ENCODE measurements at regions not wholly inside any gene's neighbourhood (a gene's known extent, or its start where the extent isn't known, plus 50 kb on each side); places are given as distances from the start of the nearest gene placed in this dataset.

GRCh38 chr1:4061521-4062031 is 161.5 kb upstream of the C1orf174 start:
- H3K9me1 ChIP-seq (ENCODE audit: insufficient read depth, low read length) = no peaks in the 10 kb centered on the region
- in situ Hi-C loops (cut with MboI; ENCODE audit: low sequenced_read_pairs) (no loop called here), dilution Hi-C loops (cut with HindIII; ENCODE audit: low sequenced_read_pairs, unreplicated experiment) (no loop called here), intact Hi-C loops (cut with micrococcal nuclease) (no loop called here)
- H3K4me2 ChIP-seq (ENCODE audit: low read depth, low read length) = no peak overlapping the region
- no peak overlapping the region for H2BK15ac ChIP-seq (ENCODE audit: low read depth, low read length)
- no peak overlapping the region for H2BK120ac ChIP-seq (ENCODE audit: low read depth, low read length)
- no peak overlapping the region for H2AFZ ChIP-seq (replicated peaks; ENCODE audit: low read length, poor library complexity)
- no peak for DNase-seq
- peaks cover 54% of the 10 kb centered on the region for H3K9me3 ChIP-seq (ENCODE audit: control insufficient read depth, insufficient read depth, low read length)
- no peak overlapping the region for H4K5ac ChIP-seq (ENCODE audit: low read depth, low read length)
- H2AK9ac ChIP-seq (replicated peaks; ENCODE audit: low read depth, low read length, poor library complexity) = no peak overlapping the region
- no peak overlapping the region for H2AK5ac ChIP-seq (ENCODE audit: low read depth, low read length)
- H3K27me3 ChIP-seq (ENCODE audit: control insufficient read depth, insufficient read depth, low read length) = no peaks in the 10 kb centered on the region
- no peak overlapping the region for H4K8ac ChIP-seq (ENCODE audit: low read depth in 2 of 2, low read length in 2 of 2)
- no peaks in the 10 kb centered on the region for H3K36me3 ChIP-seq (ENCODE audit: control insufficient read depth, insufficient read depth, low read length)
- no TSS peak for BruUV-seq (replicated peaks)
- no peak overlapping the region for H3K14ac ChIP-seq (replicated peaks; ENCODE audit: low read depth, low read length)
- TF ChIP-seq NFE2L2 (IDR thresholded peaks at IDR 0.05; ENCODE audit: low read depth, low read length) = no peak
- TF ChIP-seq SMC3 (IDR thresholded peaks at IDR 0.05; ENCODE audit: low read depth, low read length) = no peak
- TF ChIP-seq RAD21 (IDR thresholded peaks at IDR 0.05; ENCODE audit: low read length) = no peak
- no peak for TF ChIP-seq POLR2A (IDR thresholded peaks at IDR 0.05; ENCODE audit: low read depth, low read length)
- TF ChIP-seq, protein P1, sequence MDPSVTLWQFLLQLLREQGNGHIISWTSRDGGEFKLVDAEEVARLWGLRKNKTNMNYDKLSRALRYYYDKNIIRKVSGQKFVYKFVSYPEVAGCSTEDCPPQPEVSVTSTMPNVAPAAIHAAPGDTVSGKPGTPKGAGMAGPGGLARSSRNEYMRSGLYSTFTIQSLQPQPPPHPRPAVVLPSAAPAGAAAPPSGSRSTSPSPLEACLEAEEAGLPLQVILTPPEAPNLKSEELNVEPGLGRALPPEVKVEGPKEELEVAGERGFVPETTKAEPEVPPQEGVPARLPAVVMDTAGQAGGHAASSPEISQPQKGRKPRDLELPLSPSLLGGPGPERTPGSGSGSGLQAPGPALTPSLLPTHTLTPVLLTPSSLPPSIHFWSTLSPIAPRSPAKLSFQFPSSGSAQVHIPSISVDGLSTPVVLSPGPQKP (IDR thresholded peaks at IDR 0.05; ENCODE audit: borderline replicate concordance, low read depth, low read length) = no peak
- no peak for TF ChIP-seq MAFK (IDR thresholded peaks at IDR 0.05; ENCODE audit: low read depth, low read length)
- TF ChIP-seq BHLHE40 (IDR thresholded peaks at IDR 0.05; ENCODE audit: low read depth, low read length) = no peak
- TF ChIP-seq MAZ (IDR thresholded peaks at IDR 0.05; ENCODE audit: borderline replicate concordance, low read depth, low read length) = no peak
- TF ChIP-seq CTCF (conservative IDR thresholded peaks at IDR 0.05; ENCODE audit: low read depth, low read length) = no peak
- TF ChIP-seq RCOR1 (IDR thresholded peaks at IDR 0.05; ENCODE audit: insufficient replicate concordance, low read length) = no peak
- H4K91ac ChIP-seq (ENCODE audit: insufficient read depth, low read depth, low read length) = no peak overlapping the region
- POLR2A ChIA-PET (ENCODE audit: unreplicated experiment) = no interaction called here
- H3K18ac ChIP-seq (ENCODE audit: low read depth, low read length) = no peak overlapping the region
- no peak overlapping the region for H2BK5ac ChIP-seq (ENCODE audit: low read depth, low read length, poor library complexity, severe bottlenecking)
- H3K4ac ChIP-seq (ENCODE audit: low read depth, low read length) = no peak overlapping the region
- H3K79me1 ChIP-seq (ENCODE audit: low read depth in 1 of 2, low read length in 2 of 2) = no peaks in the 10 kb centered on the region
- no peaks in the 10 kb centered on the region for H3K4me1 ChIP-seq (ENCODE audit: control insufficient read depth, insufficient read depth, low read length)
- no peak overlapping the region for H3K27ac ChIP-seq (ENCODE audit: insufficient read depth, low read length)
- no peak overlapping the region for H3K56ac ChIP-seq (ENCODE audit: extremely low read depth, insufficient read depth, low read length)
- no peak overlapping the region for H3K9ac ChIP-seq (ENCODE audit: low read depth, low read length)
- no peak for ATAC-seq (ENCODE audit: low read depth)
- H3K4me3 ChIP-seq (ENCODE audit: insufficient read depth, low read depth, low read length) = no peak overlapping the region
- no peaks in the 10 kb centered on the region for H4K20me1 ChIP-seq (ENCODE audit: insufficient read depth, low read length)
- CTCF ChIA-PET = no interaction called here
- WGBS, 2 experiments (ENCODE audit: extremely low coverage in 2 of 2, insufficient read length in 1 of 2) = 69% methylated on average over 10 of the region's 21 CpGs; no CpG with 5 or more reads in 1 of the 2 experiments
- H3K23ac ChIP-seq (ENCODE audit: low read depth, low read length) = no peak overlapping the region
- no peak overlapping the region for H2BK20ac ChIP-seq (ENCODE audit: low read depth, low read length)
